Lung microvascular endothelial cell (primary cell): ENCODE measurements at regions not wholly inside any gene's neighbourhood (a gene's known extent, or its start where the extent isn't known, plus 50 kb on each side); places are given as distances from the start of the nearest gene placed in this dataset.
"Not testable (repeated sequence)": the region's sequence is repeated elsewhere in the genome, so short reads cannot be mapped to it uniquely, and the experiment has no call there.

Experiments used
- DNase-seq, 2 donors: peaks; one replicate each; pipeline versions ENCODE4 v3.0.0 to v3.0.0-alpha.2; 2010; ENCODE audit warnings: low read depth in 2 of 2

DNA sequence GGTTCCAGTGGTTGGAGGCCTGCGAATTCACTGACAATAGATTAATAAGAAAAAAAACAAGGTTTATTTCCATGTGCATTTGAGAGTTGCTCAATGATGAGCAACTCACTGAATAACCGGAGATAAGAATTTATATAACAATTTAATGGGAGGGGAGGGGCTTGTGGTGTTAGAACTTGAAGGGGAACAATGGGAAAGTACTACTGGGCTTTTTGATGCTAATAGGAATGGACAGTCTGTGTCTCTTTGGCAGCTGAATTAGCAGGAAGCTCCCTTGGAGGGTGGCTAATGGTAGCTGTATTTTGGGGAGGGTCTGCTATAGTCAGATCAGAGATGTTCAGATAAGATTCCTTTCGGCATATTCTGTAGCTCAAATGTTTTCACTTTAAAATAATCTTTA is 62.4 kb upstream of the GMDS start:
- DNase-seq, result no peak

DNA sequence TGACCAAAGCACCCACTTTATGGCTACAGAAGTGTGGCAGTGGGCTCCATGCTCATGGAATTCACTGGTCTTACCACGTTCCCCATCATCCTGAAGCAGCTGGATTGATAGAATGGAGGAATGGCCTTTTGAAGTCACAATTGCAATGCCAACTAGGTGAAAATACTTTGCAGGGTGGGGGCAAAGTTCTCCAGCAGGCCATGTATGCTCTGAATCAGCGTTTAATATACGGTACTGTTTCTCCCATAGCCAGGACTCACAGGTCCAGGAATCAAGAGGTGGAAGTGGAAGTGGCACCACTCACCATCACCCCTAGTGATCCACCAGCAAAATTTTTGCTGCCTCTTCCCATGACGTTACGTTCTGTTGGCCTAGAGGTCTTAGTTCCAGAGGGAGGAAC is 60.5 kb upstream of the GMDS start:
- DNase-seq, result no peak

DNA sequence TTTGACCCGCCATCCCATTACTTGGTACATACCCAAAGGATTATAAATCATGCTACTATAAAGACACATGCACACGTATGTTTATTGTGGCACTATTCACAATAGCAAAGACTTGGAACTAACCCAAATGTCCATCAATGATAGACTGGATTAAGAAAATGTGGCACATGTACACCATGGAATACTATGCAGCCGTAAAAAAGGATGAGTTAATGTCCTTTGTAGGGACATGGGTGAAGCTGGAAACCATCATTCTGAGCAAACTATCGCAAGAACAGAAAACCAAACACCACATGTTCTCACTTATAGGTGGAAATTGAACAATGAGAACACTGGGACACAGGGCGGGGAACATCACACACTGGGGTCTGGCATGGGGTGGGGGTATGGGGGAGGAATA is 57.1 kb upstream of the GMDS start:
- not testable (repeated sequence) for DNase-seq

DNA sequence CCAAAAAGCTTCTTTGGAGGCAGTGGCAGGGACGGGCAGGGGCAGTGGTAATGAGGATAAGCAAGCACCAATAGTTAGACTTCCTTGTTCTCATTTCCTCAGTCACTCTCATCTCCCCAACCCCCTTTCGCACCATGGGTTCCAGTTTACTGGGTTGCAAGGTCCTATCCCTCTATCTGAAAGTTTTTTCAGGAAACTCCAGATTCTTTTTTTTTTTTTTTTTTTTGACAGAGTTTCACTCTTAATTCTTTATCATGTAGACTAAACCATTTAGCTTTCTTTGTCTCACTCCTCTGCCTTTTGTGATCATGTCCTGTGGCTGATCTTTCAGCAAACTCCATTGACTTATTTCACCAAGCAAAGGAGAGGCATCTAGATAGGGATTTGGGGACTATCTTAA is 51.4 kb upstream of the GMDS start:
- DNase-seq, result no peak
